ENCODE measurements at regions not wholly inside any gene's neighbourhood (a gene's known extent, or its start where the extent isn't known, plus 50 kb on each side); places are given as distances from the start of the nearest gene placed in this dataset.

GRCh38 chr15:97566961-97567360 lies 393.5 kb upstream of the ARRDC4 start:
- TF ChIP-seq, protein P1, sequence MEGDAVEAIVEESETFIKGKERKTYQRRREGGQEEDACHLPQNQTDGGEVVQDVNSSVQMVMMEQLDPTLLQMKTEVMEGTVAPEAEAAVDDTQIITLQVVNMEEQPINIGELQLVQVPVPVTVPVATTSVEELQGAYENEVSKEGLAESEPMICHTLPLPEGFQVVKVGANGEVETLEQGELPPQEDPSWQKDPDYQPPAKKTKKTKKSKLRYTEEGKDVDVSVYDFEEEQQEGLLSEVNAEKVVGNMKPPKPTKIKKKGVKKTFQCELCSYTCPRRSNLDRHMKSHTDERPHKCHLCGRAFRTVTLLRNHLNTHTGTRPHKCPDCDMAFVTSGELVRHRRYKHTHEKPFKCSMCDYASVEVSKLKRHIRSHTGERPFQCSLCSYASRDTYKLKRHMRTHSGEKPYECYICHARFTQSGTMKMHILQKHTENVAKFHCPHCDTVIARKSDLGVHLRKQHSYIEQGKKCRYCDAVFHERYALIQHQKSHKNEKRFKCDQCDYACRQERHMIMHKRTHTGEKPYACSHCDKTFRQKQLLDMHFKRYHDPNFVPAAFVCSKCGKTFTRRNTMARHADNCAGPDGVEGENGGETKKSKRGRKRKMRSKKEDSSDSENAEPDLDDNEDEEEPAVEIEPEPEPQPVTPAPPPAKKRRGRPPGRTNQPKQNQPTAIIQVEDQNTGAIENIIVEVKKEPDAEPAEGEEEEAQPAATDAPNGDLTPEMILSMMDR (optimal IDR thresholded peaks at IDR 0.05 in 1 of 3, IDR thresholded peaks at IDR 0.05 in 1 of 3, conservative IDR thresholded peaks at IDR 0.05 in 1 of 3; ENCODE audit: extremely low read depth in 1 of 3, insufficient read depth in 2 of 3, low read length in 3 of 3): no peak
- no peak for TF ChIP-seq EZH2 (IDR thresholded peaks at IDR 0.05; ENCODE audit: low read length)
